ENCODE measurements at regions not wholly inside any gene's neighbourhood (a gene's known extent, or its start where the extent isn't known, plus 50 kb on each side); places are given as distances from the start of the nearest gene placed in this dataset.

GRCh38 chr6:48197941-48198340 lies 86.9 kb upstream of the PTCHD4 start:
- Histone ChIP-seq H2BK15ac (ENCODE audit: low read depth, low read length) (no peak overlapping the region), H4K91ac (ENCODE audit: insufficient read length, low read depth, low read length) (no peak overlapping the region), H3K27me3 (ENCODE audit: insufficient read depth, low read length) (no peaks in the 10 kb centered on the region), H4K20me1 (ENCODE audit: control insufficient read depth, insufficient read depth, insufficient read length) (no peaks in the 10 kb centered on the region), H4K5ac (ENCODE audit: insufficient read length, low read depth, low read length) (no peak overlapping the region), H2AK5ac (ENCODE audit: insufficient read length, low read length) (no peak overlapping the region), H2BK20ac (ENCODE audit: low read depth, low read length, poor library complexity, severe bottlenecking) (no peak overlapping the region), H3K56ac (ENCODE audit: insufficient read length, low read depth, low read length) (no peak overlapping the region), H3K4ac (ENCODE audit: low read depth, low read length) (no peak overlapping the region), H3K79me1 (ENCODE audit: insufficient read depth, low read depth, low read length, poor library complexity, severe bottlenecking) (no peaks in the 10 kb centered on the region), H3K23ac (ENCODE audit: insufficient read length, low read depth, low read length) (no peak overlapping the region), H3K9ac (ENCODE audit: extremely low read depth, insufficient read length, low read length) (no peak overlapping the region), H4K8ac (replicated peaks; ENCODE audit: insufficient read length, low read depth, low read length) (no peak overlapping the region), H3K23me2 (ENCODE audit: insufficient read length, low read depth, low read length, poor library complexity, severe bottlenecking) (no peaks in the 10 kb centered on the region), H3K9me3 (ENCODE audit: control insufficient read depth, low read depth, low read length) (no peaks in the 10 kb centered on the region), H2AFZ (ENCODE audit: low read length) (no peak overlapping the region), H3T11ph (ENCODE audit: low read length) (no peak overlapping the region), H3K4me1 (ENCODE audit: insufficient read depth, low read length) (no peaks in the 10 kb centered on the region; the same call in 1 of the 2 replicates), H3K79me2 (ENCODE audit: insufficient read depth, low read length) (no peaks in the 10 kb centered on the region), H3K18ac (ENCODE audit: insufficient read length, low read depth, low read length) (no peak overlapping the region), H3K14ac (ENCODE audit: insufficient read depth, low read length) (no peak overlapping the region), H3K27ac (ENCODE audit: insufficient read length, low read depth, low read length) (no peak overlapping the region), H2BK5ac (ENCODE audit: insufficient read length, low read length) (no peak overlapping the region), H3K4me2 (ENCODE audit: insufficient read depth, insufficient read length, low read length) (no peak overlapping the region), H2BK120ac (ENCODE audit: low read depth, low read length, poor library complexity, severe bottlenecking) (no peak overlapping the region), H2BK12ac (ENCODE audit: insufficient read length, low read depth, low read length) (no peak overlapping the region)
- Mint-ChIP-seq H3K4me1 (peaks cover 21 to 25% of the 10 kb centered on the region in 2 experiments), H3K27ac (no peak overlapping the region), H3K4me3 (no peak overlapping the region), H3K36me3 (ENCODE audit: insufficient read depth in 1 of 3, low read depth in 3 of 3) (peaks cover 0 to 11% (median 7%) of the 10 kb centered on the region in 3 experiments; a peak in 5 of 7 replicates), H3K27me3 (ENCODE audit: low read depth) (no peaks in the 10 kb centered on the region), H3K9me3 (peaks cover 9 to 11% of the 10 kb centered on the region in 2 experiments)
- WGBS (ENCODE audit: extremely low coverage, insufficient read length, low lambda C conversion rate) = no CpG with 5 or more reads among the region's 2 CpGs
- no peak for TF ChIP-seq CTCF (conservative IDR thresholded peaks at IDR 0.05)
- no peak for DNase-seq

All from H9 (cell line).